Caco-2 (cell line): ENCODE measurements at regions not wholly inside any gene's neighbourhood (a gene's known extent, or its start where the extent isn't known, plus 50 kb on each side); places are given as distances from the start of the nearest gene placed in this dataset.

ENCODE experiments used
- BruUV-seq: library from RNA; stranded (reverse); fragments of 400-500 nt; replicated peaks from 2 replicates; lab custom pipeline; 2021; lab: Mats Ljungman, UMichigan
- CTCF ChIA-PET: fragments of 300-600 bp; sonication (Branson Sonifier 250); formaldehyde crosslinking; loops from one replicate; lab custom pipeline; 2022; ENCODE audit warnings: antibody characterized with exemption; lab: Charles Lee
- POLR2A ChIA-PET: fragments of 300-600 bp; sonication (Branson Sonifier 250); formaldehyde crosslinking; loops from one replicate; lab custom pipeline; 2022; ENCODE audit warnings: antibody characterized with exemption; lab: Charles Lee
- DNase-seq, 2 experiments: peaks; one replicate each; pipeline versions ENCODE4 v3.0.0 to v3.0.0-alpha.2; 2020 to 2022
- H3K27me3 ChIP-seq: replicated peaks from 2 replicates; pipeline ENCODE4 v1.6.0; 2011; ENCODE audit warnings: low read length; ENCODE audit not compliant: control insufficient read depth, insufficient read depth
- H3K36me3 ChIP-seq: 2 replicates; pipeline ENCODE4 v1.5.1; 2011; ENCODE audit warnings: low read length; ENCODE audit not compliant: control insufficient read depth, insufficient read depth
- H3K4me1 ChIP-seq: fragments of 250-450 bp; sonication (Bioruptor Pico); 2 replicates; pipeline ENCODE4 v1.5.1; 2020; ENCODE audit warnings: mild to moderate bottlenecking
- H3K4me3 ChIP-seq: 2 replicates; pipeline ENCODE4 v1.5.1; 2011; ENCODE audit warnings: low read depth, mild to moderate bottlenecking, control low read depth, low read length
- H3K9me3 ChIP-seq: fragments of 250-450 bp; sonication (Bioruptor Pico); 2 replicates; pipeline ENCODE4 v1.5.1; 2020; ENCODE audit warnings: mild to moderate bottlenecking, moderate library complexity
- H3K27ac Mint-ChIP-seq: one replicate; pipeline ENCODE4 v1.8.0; 2022; ENCODE audit warnings: mixed read lengths; ENCODE audit not compliant: unreplicated experiment
- H3K27me3 Mint-ChIP-seq: one replicate; pipeline ENCODE4 v1.8.0; 2022; ENCODE audit warnings: mixed read lengths; ENCODE audit not compliant: insufficient read depth, unreplicated experiment
- H3K36me3 Mint-ChIP-seq: one replicate; pipeline ENCODE4 v1.8.0; 2022; ENCODE audit warnings: mild to moderate bottlenecking, mixed read lengths; ENCODE audit not compliant: insufficient read depth, unreplicated experiment
- H3K4me1 Mint-ChIP-seq: one replicate; pipeline ENCODE4 v1.8.0; 2022; ENCODE audit warnings: low read depth, mixed read lengths; ENCODE audit not compliant: unreplicated experiment
- H3K4me3 Mint-ChIP-seq: one replicate; pipeline ENCODE4 v1.8.0; 2022; ENCODE audit warnings: mild to moderate bottlenecking, moderate library complexity, mixed read lengths; ENCODE audit not compliant: unreplicated experiment
- H3K9me3 Mint-ChIP-seq: one replicate; pipeline ENCODE4 v1.8.0; 2022; ENCODE audit warnings: mixed read lengths; ENCODE audit not compliant: unreplicated experiment
- CTCF ChIP-seq, 2 experiments: fragments of 200-600 bp in 1 of 2; IDR thresholded peaks; 1 replicate in 1 of 2; 2 replicates in 1 of 2; pipeline versions ENCODE4 v1.5.1 to v1.8.0; 2011 to 2022; ENCODE audit warnings: antibody characterized with exemption in 1 of 2, control low read depth in 1 of 2, inconsistent platforms in 1 of 2, low read depth in 1 of 2, low read length in 1 of 2, mild to moderate bottlenecking in 1 of 2, moderate library complexity in 1 of 2; ENCODE audit not compliant: insufficient read depth in 1 of 2, severe bottlenecking in 1 of 2, unreplicated experiment in 1 of 2
- intact Hi-C: fragments of 100-400 bp; cut with micrococcal nuclease; formaldehyde crosslinking; loops from one replicate; pipeline ENCODE4 v1.10.0; 2022; ENCODE audit not compliant: unreplicated experiment

DNA sequence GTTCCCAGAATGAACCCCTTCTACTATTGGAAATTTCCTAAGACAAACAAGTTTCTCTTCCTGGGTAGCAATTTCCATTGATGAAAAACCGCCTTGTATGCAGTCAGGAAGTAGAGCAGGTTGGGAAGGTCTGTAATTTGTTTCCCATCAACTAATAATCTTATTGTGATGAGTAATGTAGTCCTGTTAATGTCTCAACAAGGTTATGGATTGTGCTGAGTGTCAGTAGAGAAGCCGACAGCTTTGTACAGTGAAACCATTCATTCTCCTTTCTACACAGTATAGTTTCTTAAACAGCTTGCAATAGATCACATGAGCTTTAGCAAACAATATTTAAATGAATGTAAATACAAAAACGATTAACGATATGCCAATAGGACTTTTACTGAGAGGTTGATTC is 355.4 kb upstream of the WWC1 start:
- BruUV-seq: no TSS peak
- Histone ChIP-seq H3K27me3 (no peaks in the 10 kb centered on the region; the same call in 1 of the 2 replicates), H3K36me3 (no peaks in the 10 kb centered on the region), H3K4me1 (peaks cover 7% of the 10 kb centered on the region; the same call in 1 of the 2 replicates), H3K4me3 (no peak overlapping the region), H3K9me3 (no peaks in the 10 kb centered on the region)
- intact Hi-C loops: no loop called here
- no peak for DNase-seq
- no peak overlapping the region for H3K27ac Mint-ChIP-seq
- peaks cover 34% of the 10 kb centered on the region for H3K27me3 Mint-ChIP-seq
- H3K4me1 Mint-ChIP-seq: peaks cover 14% of the 10 kb centered on the region
- H3K9me3 Mint-ChIP-seq: peaks cover 10% of the 10 kb centered on the region
- TF ChIP-seq CTCF (IDR thresholded peaks at IDR 0.05; ENCODE audit: insufficient read depth in 1 of 2, low read depth in 1 of 2, low read length in 1 of 2, severe bottlenecking in 1 of 2, unreplicated experiment in 1 of 2): no peak
- ChIA-PET CTCF (no interaction called here), POLR2A (no interaction called here)
- no peaks in the 10 kb centered on the region for H3K36me3 Mint-ChIP-seq
- no peak overlapping the region for H3K4me3 Mint-ChIP-seq

GRCh38 chr5:167936944-167937634 is 354.4 kb upstream of the WWC1 start:
- intact Hi-C loops: no loop called here
- no peak for DNase-seq
- no peaks in the 10 kb centered on the region for H3K36me3 Mint-ChIP-seq
- TF ChIP-seq CTCF (IDR thresholded peaks at IDR 0.05; ENCODE audit: insufficient read depth in 1 of 2, low read depth in 1 of 2, low read length in 1 of 2, severe bottlenecking in 1 of 2, unreplicated experiment in 1 of 2): no peak
- H3K9me3 ChIP-seq: no peaks in the 10 kb centered on the region
- peaks cover 10% of the 10 kb centered on the region for H3K9me3 Mint-ChIP-seq
- no peak overlapping the region for H3K4me3 Mint-ChIP-seq
- POLR2A ChIA-PET: no interaction called here
- no peaks in the 10 kb centered on the region for H3K36me3 ChIP-seq
- no peak overlapping the region for H3K4me3 ChIP-seq
- peaks cover 29% of the 10 kb centered on the region for H3K27me3 Mint-ChIP-seq
- H3K4me1 Mint-ChIP-seq: peaks cover 14% of the 10 kb centered on the region
- no peaks in the 10 kb centered on the region; the same call in 1 of the 2 replicates for H3K27me3 ChIP-seq
- CTCF ChIA-PET: no interaction called here
- peaks cover 7% of the 10 kb centered on the region; the same call in 1 of the 2 replicates for H3K4me1 ChIP-seq
- BruUV-seq: no TSS peak
- no peak overlapping the region for H3K27ac Mint-ChIP-seq

DNA sequence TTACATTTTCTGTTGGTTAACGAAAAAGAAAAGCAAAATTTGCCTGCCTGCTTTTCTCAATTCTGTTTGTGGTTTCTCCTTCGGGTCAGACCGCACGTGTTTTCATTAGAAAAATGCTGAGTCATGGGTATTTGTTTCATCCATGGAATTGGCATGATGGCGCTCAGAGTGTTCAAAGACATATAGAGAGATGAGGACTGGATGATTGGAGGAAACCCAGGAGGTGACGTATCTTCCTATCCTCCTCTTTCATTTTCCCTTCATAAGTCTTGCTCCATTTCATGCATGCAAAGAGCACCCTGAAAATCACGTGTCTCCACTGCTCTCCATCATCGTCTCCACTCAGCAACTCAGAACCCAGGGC is 353.8 kb upstream of the WWC1 start:
- Histone ChIP-seq H3K4me1 (peaks cover 7% of the 10 kb centered on the region; the same call in 1 of the 2 replicates), H3K36me3 (no peaks in the 10 kb centered on the region), H3K9me3 (no peaks in the 10 kb centered on the region), H3K4me3 (no peak overlapping the region), H3K27me3 (no peaks in the 10 kb centered on the region; the same call in 1 of the 2 replicates)
- no peak for DNase-seq
- Mint-ChIP-seq H3K4me1 (peaks cover 14% of the 10 kb centered on the region), H3K4me3 (no peak overlapping the region), H3K27me3 (peaks cover 26% of the 10 kb centered on the region), H3K9me3 (peaks cover 10% of the 10 kb centered on the region), H3K36me3 (no peaks in the 10 kb centered on the region), H3K27ac (no peak overlapping the region)
- BruUV-seq: no TSS peak
- intact Hi-C loops: no loop called here
- TF ChIP-seq CTCF (IDR thresholded peaks at IDR 0.05; ENCODE audit: insufficient read depth in 1 of 2, low read depth in 1 of 2, low read length in 1 of 2, severe bottlenecking in 1 of 2, unreplicated experiment in 1 of 2): no peak
- ChIA-PET CTCF (no interaction called here), POLR2A (no interaction called here)
